ENCODE measurements at regions not wholly inside any gene's neighbourhood (a gene's known extent, or its start where the extent isn't known, plus 50 kb on each side); places are given as distances from the start of the nearest gene placed in this dataset.

GRCh38 chr4:27934871-27935270 is 1074.2 kb downstream of the STIM2 start:
- Mint-ChIP-seq H3K27ac (peak overlapping the region; percentile 77), H3K9me3 (no peaks in the 10 kb centered on the region), H3K36me3 (ENCODE audit: low read depth) (no peaks in the 10 kb centered on the region), H3K27me3 (ENCODE audit: insufficient read depth, low read depth, poor library complexity) (no peaks in the 10 kb centered on the region), H3K4me3 (no peak overlapping the region), H3K4me1 (peaks cover 10% of the 10 kb centered on the region; the same call in 2 of the 3 replicates)
- Histone ChIP-seq H3K27me3 (ENCODE audit: insufficient read depth) (no peaks in the 10 kb centered on the region), H3K4me1 (ENCODE audit: insufficient read depth) (peaks cover 10% of the 10 kb centered on the region), H3F3A (replicated peaks; ENCODE audit: low read depth) (no peaks in the 10 kb centered on the region), H3K4me3 (no peak overlapping the region), H2AFZ (no peak overlapping the region), H3K9me2 (ENCODE audit: insufficient read depth) (no peaks in the 10 kb centered on the region), H3K36me3 (ENCODE audit: insufficient read depth) (no peaks in the 10 kb centered on the region), H3K4me2 (no peak overlapping the region), H3K79me2 (replicated peaks; ENCODE audit: insufficient read depth) (no peaks in the 10 kb centered on the region), H3K27ac (ENCODE audit: low read depth) (no peak overlapping the region), H4K20me1 (replicated peaks; ENCODE audit: insufficient read depth) (no peaks in the 10 kb centered on the region)
- TF ChIP-seq CTCF (conservative IDR thresholded peaks at IDR 0.05; ENCODE audit: low read depth in 2 of 2), result no peak
- no peak for TF ChIP-seq JUNB (IDR thresholded peaks at IDR 0.05; ENCODE audit: unreplicated experiment)
- no peak for TF ChIP-seq EZH2 (IDR thresholded peaks at IDR 0.05; ENCODE audit: low read depth, unreplicated experiment)
- no peak for TF ChIP-seq ZNF114 (CRISPR knock-in tag; IDR thresholded peaks at IDR 0.05)
- TF ChIP-seq EZH2phosphoT487 (IDR thresholded peaks at IDR 0.05; ENCODE audit: unreplicated experiment), result no peak
- TF ChIP-seq POLR2AphosphoS5 (IDR thresholded peaks at IDR 0.05; ENCODE audit: low read depth), result no peak
- TF ChIP-seq ZNF462 (CRISPR knock-in tag; IDR thresholded peaks at IDR 0.05), result no peak
- no peak for TF ChIP-seq ZNF331 (CRISPR knock-in tag; IDR thresholded peaks at IDR 0.05; ENCODE audit: low read depth)
- TF ChIP-seq CREB1 (CRISPR knock-in tag; IDR thresholded peaks at IDR 0.05; ENCODE audit: low read depth), result no peak
- TF ChIP-seq STAT1 (IDR thresholded peaks at IDR 0.05; ENCODE audit: unreplicated experiment), result no peak
- TF ChIP-seq REST (IDR thresholded peaks at IDR 0.05; ENCODE audit: unreplicated experiment), result no peak
- TF ChIP-seq NANOG (IDR thresholded peaks at IDR 0.05; ENCODE audit: borderline replicate concordance), result no peak
- no peak for TF ChIP-seq ETS1 (IDR thresholded peaks at IDR 0.05)
- ATAC-seq (no peak), DNase-seq (ENCODE audit: low spot score) (no peak)
